ENCODE measurements at regions not wholly inside any gene's neighbourhood (a gene's known extent, or its start where the extent isn't known, plus 50 kb on each side); places are given as distances from the start of the nearest gene placed in this dataset.

DNA sequence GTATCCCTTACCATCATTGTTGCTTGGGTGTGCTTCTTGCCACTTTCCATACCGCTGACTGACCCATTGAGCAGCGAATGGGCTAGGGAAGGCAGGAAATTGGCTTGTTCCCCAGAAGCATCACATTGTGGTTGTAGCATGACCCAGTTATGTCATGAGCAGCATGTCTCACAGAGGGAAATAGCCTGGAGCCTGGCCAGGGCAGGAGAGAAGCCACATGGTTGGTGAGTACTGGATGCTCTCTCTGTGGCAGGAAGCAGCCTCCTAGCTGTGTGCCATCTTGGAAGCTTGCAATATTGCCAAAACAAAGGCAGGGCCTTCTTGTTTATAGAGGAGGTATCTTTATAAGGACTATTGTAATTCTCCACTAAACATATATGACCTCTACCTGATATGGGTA lies 482.6 kb downstream of the PIK3C3 start:
- Histone ChIP-seq H2AFZ (ENCODE audit: low read depth, low read length) (no peak overlapping the region), H3K27ac (ENCODE audit: extremely low read depth, low read depth, low read length) (no peak overlapping the region), H3K9me1 (ENCODE audit: control insufficient read depth, insufficient read depth, low read length) (no peaks in the 10 kb centered on the region), H3K4me2 (ENCODE audit: insufficient read depth, low read length) (no peak overlapping the region), H4K20me1 (replicated peaks; ENCODE audit: control insufficient read depth, insufficient read depth, low read length) (no peaks in the 10 kb centered on the region), H3K27me3 (ENCODE audit: control insufficient read depth in 2 of 2, insufficient read depth in 2 of 2, low read length in 2 of 2) (no peaks in the 10 kb centered on the region), H3K4me1 (replicated peaks in 1 of 2; ENCODE audit: control insufficient read depth in 2 of 2, insufficient read depth in 2 of 2, low read length in 2 of 2) (no peaks in the 10 kb centered on the region), H3K9me3 (replicated peaks; ENCODE audit: control insufficient read depth, insufficient read depth, low read depth, low read length) (no peaks in the 10 kb centered on the region), H3K79me2 (ENCODE audit: control insufficient read depth, insufficient read depth, low read length) (no peaks in the 10 kb centered on the region), H3K36me3 (ENCODE audit: control insufficient read depth, insufficient read depth, low read length) (no peaks in the 10 kb centered on the region), H3K4me3 (no peak overlapping the region), H3K9ac (ENCODE audit: insufficient read depth in 1 of 2, low read depth in 2 of 2, low read length in 2 of 2) (no peak overlapping the region)
- 0% methylated on average over 2 of the region's 2 CpGs for WGBS (ENCODE audit: insufficient coverage, low coverage, missing lambda C conversion rate)
- intact Hi-C loops (cut with micrococcal nuclease) (no loop called here), in situ Hi-C loops (cut with MboI) (no loop called here)
- ChIA-PET CTCF (ENCODE audit: low intra/inter-chr PET ratio) (no interaction called here), POLR2A (no interaction called here)
- FAIRE-seq (no peak), DNase-seq (ENCODE audit: extremely low read depth in 1 of 4, low spot score in 3 of 4) (no peak), ATAC-seq (no peak)
- BruUV-seq (replicated peaks): no TSS peak
- TF ChIP-seq ZFPM2 (CRISPR knock-in tag; IDR thresholded peaks at IDR 0.05): no peak
- TF ChIP-seq ELF2 (CRISPR knock-in tag; IDR thresholded peaks at IDR 0.05): no peak
- no peak for TF ChIP-seq E2F4 (CRISPR knock-in tag; IDR thresholded peaks at IDR 0.05; ENCODE audit: low read depth)
- TF ChIP-seq SAFB (IDR thresholded peaks at IDR 0.05; ENCODE audit: borderline replicate concordance, low read depth, low read length): no peak
- TF ChIP-seq POLR2AphosphoS5 (IDR thresholded peaks at IDR 0.05; ENCODE audit: control insufficient read depth, insufficient read depth, low read depth, low read length): no peak
- TF ChIP-seq TEAD4 (IDR thresholded peaks at IDR 0.05; ENCODE audit: low read length): no peak
- no peak for TF ChIP-seq TEAD4 (CRISPR knock-in tag; IDR thresholded peaks at IDR 0.05; ENCODE audit: borderline replicate concordance)
- TF ChIP-seq ARNT (IDR thresholded peaks at IDR 0.05): no peak
- TF ChIP-seq BRCA1 (IDR thresholded peaks at IDR 0.05): no peak
- TF ChIP-seq BRCA1 (CRISPR knock-in tag; IDR thresholded peaks at IDR 0.05): no peak
- no peak for TF ChIP-seq MECOM (CRISPR knock-in tag; IDR thresholded peaks at IDR 0.05)
- TF ChIP-seq RBM15 (IDR thresholded peaks at IDR 0.05; ENCODE audit: insufficient read depth, low read length): no peak
- TF ChIP-seq U2AF2 (optimal IDR thresholded peaks at IDR 0.05; ENCODE audit: low read depth, low read length): no peak
- TF ChIP-seq, protein P1, sequence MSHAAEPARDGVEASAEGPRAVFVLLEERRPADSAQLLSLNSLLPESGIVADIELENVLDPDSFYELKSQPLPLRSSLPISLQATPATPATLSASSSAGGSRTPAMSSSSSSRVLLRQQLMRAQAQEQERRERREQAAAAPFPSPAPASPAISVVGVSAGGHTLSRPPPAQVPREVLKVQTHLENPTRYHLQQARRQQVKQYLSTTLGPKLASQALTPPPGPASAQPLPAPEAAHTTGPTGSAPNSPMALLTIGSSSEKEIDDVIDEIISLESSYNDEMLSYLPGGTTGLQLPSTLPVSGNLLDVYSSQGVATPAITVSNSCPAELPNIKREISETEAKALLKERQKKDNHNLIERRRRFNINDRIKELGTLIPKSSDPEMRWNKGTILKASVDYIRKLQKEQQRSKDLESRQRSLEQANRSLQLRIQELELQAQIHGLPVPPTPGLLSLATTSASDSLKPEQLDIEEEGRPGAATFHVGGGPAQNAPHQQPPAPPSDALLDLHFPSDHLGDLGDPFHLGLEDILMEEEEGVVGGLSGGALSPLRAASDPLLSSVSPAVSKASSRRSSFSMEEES (CRISPR knock-in tag; IDR thresholded peaks at IDR 0.05): no peak
- no peak for TF ChIP-seq POLR3A (IDR thresholded peaks at IDR 0.05; ENCODE audit: borderline replicate concordance, extremely low read depth, insufficient read depth, insufficient read length)
- no peak for TF ChIP-seq RFX7 (CRISPR knock-in tag; IDR thresholded peaks at IDR 0.05)
- TF ChIP-seq TCF3 (CRISPR knock-in tag; IDR thresholded peaks at IDR 0.05): no peak
- no peak for TF ChIP-seq XRCC5 (IDR thresholded peaks at IDR 0.05; ENCODE audit: low read depth, low read length)
